Activated T-helper 1 cell treated with anti-CD3 and anti-CD28 coated beads, Interleukin-12 subunit alpha, Interleukin-12 subunit beta, Interleukin-2, Interleukin-4 antibody, amounts not matched to agents 30 ng/mL and 10 ng/mL and 1 ng/mL, durations not matched to agents 14 hours and 24 hours and 36 hours (primary cell): ENCODE measurements at regions not wholly inside any gene's neighbourhood (a gene's known extent, or its start where the extent isn't known, plus 50 kb on each side); places are given as distances from the start of the nearest gene placed in this dataset.

ENCODE experiments used
- DNase-seq: peaks from one replicate; pipeline ENCODE4 v3.0.0; 2021; ENCODE audit warnings: low spot score
- H3K27ac Mint-ChIP-seq: one replicate; pipeline ENCODE4 v1.8.0; 2021; ENCODE audit warnings: mild to moderate bottlenecking, mixed read lengths
- H3K27me3 Mint-ChIP-seq: one replicate; pipeline ENCODE4 v1.8.0; 2022; ENCODE audit warnings: mild to moderate bottlenecking, moderate library complexity, mixed read lengths; ENCODE audit not compliant: insufficient read depth
- H3K36me3 Mint-ChIP-seq: one replicate; pipeline ENCODE4 v1.8.0; 2021; ENCODE audit warnings: low read depth, mixed read lengths
- H3K4me1 Mint-ChIP-seq: one replicate; pipeline ENCODE4 v1.8.0; 2021; ENCODE audit warnings: low read depth, mixed read lengths
- H3K4me3 Mint-ChIP-seq: one replicate; pipeline ENCODE4 v1.8.0; 2021; ENCODE audit warnings: mild to moderate bottlenecking, moderate library complexity, mixed read lengths
- H3K9me3 Mint-ChIP-seq: one replicate; pipeline ENCODE4 v1.8.0; 2021; ENCODE audit warnings: mixed read lengths
- intact Hi-C: fragments of 100-400 bp; cut with micrococcal nuclease; formaldehyde crosslinking; loops from one replicate; pipeline ENCODE4 v1.15.1; 2024

GRCh38 chr16:87131996-87132345 lies 185.2 kb downstream of the C16orf95 start:
- H3K4me3 Mint-ChIP-seq = no peak overlapping the region
- H3K27me3 Mint-ChIP-seq = no peaks in the 10 kb centered on the region
- no peaks in the 10 kb centered on the region for H3K36me3 Mint-ChIP-seq
- no peaks in the 10 kb centered on the region for H3K9me3 Mint-ChIP-seq
- no peak overlapping the region for H3K27ac Mint-ChIP-seq
- H3K4me1 Mint-ChIP-seq = no peaks in the 10 kb centered on the region
- DNase-seq = no peak
- intact Hi-C loops = no loop called here

GRCh38 chr16:87132361-87133014 lies 184.7 kb downstream of the C16orf95 start:
- DNase-seq = no peak
- Mint-ChIP-seq H3K9me3 (no peaks in the 10 kb centered on the region), H3K36me3 (no peaks in the 10 kb centered on the region), H3K27ac (no peak overlapping the region), H3K27me3 (no peaks in the 10 kb centered on the region), H3K4me3 (no peak overlapping the region), H3K4me1 (no peaks in the 10 kb centered on the region)
- intact Hi-C loops = no loop called here

GRCh38 chr16:87133112-87133850 lies 183.9 kb downstream of the C16orf95 start:
- Mint-ChIP-seq H3K27me3 (no peaks in the 10 kb centered on the region), H3K4me3 (no peak overlapping the region), H3K36me3 (no peaks in the 10 kb centered on the region), H3K9me3 (no peaks in the 10 kb centered on the region), H3K27ac (no peak overlapping the region), H3K4me1 (no peaks in the 10 kb centered on the region)
- no peak for DNase-seq
- intact Hi-C loops = no loop called here

- H3K9me3 Mint-ChIP-seq = no peaks in the 10 kb centered on the region
- H3K4me1 Mint-ChIP-seq = no peaks in the 10 kb centered on the region
- H3K4me3 Mint-ChIP-seq = no peak overlapping the region
- no peaks in the 10 kb centered on the region for H3K36me3 Mint-ChIP-seq
- H3K27ac Mint-ChIP-seq = no peak overlapping the region
- DNase-seq = no peak
- intact Hi-C loops = no loop called here
- H3K27me3 Mint-ChIP-seq = no peaks in the 10 kb centered on the region
These were observed 183.1 kb downstream of the C16orf95 start for GRCh38 chr16:87133966-87134627.

- Mint-ChIP-seq H3K4me3 (no peak overlapping the region), H3K9me3 (no peaks in the 10 kb centered on the region), H3K27me3 (no peaks in the 10 kb centered on the region), H3K27ac (no peak overlapping the region), H3K4me1 (no peaks in the 10 kb centered on the region), H3K36me3 (no peaks in the 10 kb centered on the region)
- no peak for DNase-seq
- intact Hi-C loops = no loop called here
These were observed 182.6 kb downstream of the C16orf95 start for GRCh38 chr16:87134628-87134995.

- intact Hi-C loops = no loop called here
- H3K9me3 Mint-ChIP-seq = no peaks in the 10 kb centered on the region
- no peaks in the 10 kb centered on the region for H3K27me3 Mint-ChIP-seq
- H3K4me1 Mint-ChIP-seq = no peaks in the 10 kb centered on the region
- H3K36me3 Mint-ChIP-seq = no peaks in the 10 kb centered on the region
- H3K27ac Mint-ChIP-seq = no peak overlapping the region
- H3K4me3 Mint-ChIP-seq = no peak overlapping the region
- DNase-seq = no peak
These were observed 181.8 kb downstream of the C16orf95 start for GRCh38 chr16:87135246-87136030.

GRCh38 chr16:87138316-87138715 lies 178.9 kb downstream of the C16orf95 start:
- intact Hi-C loops = no loop called here
- no peaks in the 10 kb centered on the region for H3K9me3 Mint-ChIP-seq
- no peaks in the 10 kb centered on the region for H3K36me3 Mint-ChIP-seq

GRCh38 chr16:87138738-87139267 lies 178.4 kb downstream of the C16orf95 start:
- DNase-seq = no peak
- no peaks in the 10 kb centered on the region for H3K9me3 Mint-ChIP-seq
- H3K27ac Mint-ChIP-seq = no peak overlapping the region
- intact Hi-C loops = no loop called here
- H3K4me1 Mint-ChIP-seq = no peaks in the 10 kb centered on the region
- no peaks in the 10 kb centered on the region for H3K36me3 Mint-ChIP-seq
- H3K27me3 Mint-ChIP-seq = no peaks in the 10 kb centered on the region
- H3K4me3 Mint-ChIP-seq = no peak overlapping the region

More at GRCh38 chr16:87138316-87138715, 178.9 kb downstream of the C16orf95 start:
- H3K27me3 Mint-ChIP-seq = no peaks in the 10 kb centered on the region
- no peak overlapping the region for H3K4me3 Mint-ChIP-seq
- no peak for DNase-seq
- no peaks in the 10 kb centered on the region for H3K4me1 Mint-ChIP-seq
- H3K27ac Mint-ChIP-seq = no peak overlapping the region

- Mint-ChIP-seq H3K4me3 (no peak overlapping the region), H3K36me3 (no peaks in the 10 kb centered on the region), H3K27ac (no peak overlapping the region), H3K27me3 (no peaks in the 10 kb centered on the region), H3K9me3 (peaks cover 6% of the 10 kb centered on the region), H3K4me1 (no peaks in the 10 kb centered on the region)
- intact Hi-C loops = no loop called here
- no peak for DNase-seq
These were observed 176.7 kb downstream of the C16orf95 start for GRCh38 chr16:87140211-87141200.

GRCh38 chr16:87141402-87141801 lies 175.8 kb downstream of the C16orf95 start:
- intact Hi-C loops = no loop called here
- DNase-seq = no peak
- no peak overlapping the region for H3K27ac Mint-ChIP-seq
- peaks cover 6% of the 10 kb centered on the region for H3K9me3 Mint-ChIP-seq
- no peaks in the 10 kb centered on the region for H3K27me3 Mint-ChIP-seq
- no peak overlapping the region for H3K4me3 Mint-ChIP-seq
- H3K4me1 Mint-ChIP-seq = no peaks in the 10 kb centered on the region
- H3K36me3 Mint-ChIP-seq = no peaks in the 10 kb centered on the region

- H3K4me3 Mint-ChIP-seq = no peak overlapping the region
- H3K27me3 Mint-ChIP-seq = no peaks in the 10 kb centered on the region
These were observed 173.5 kb downstream of the C16orf95 start for GRCh38 chr16:87143661-87144121.

GRCh38 chr16:87144232-87144631 lies 173.0 kb downstream of the C16orf95 start:
- intact Hi-C loops = no loop called here
- Mint-ChIP-seq H3K36me3 (no peaks in the 10 kb centered on the region), H3K27ac (no peak overlapping the region), H3K4me1 (no peaks in the 10 kb centered on the region), H3K4me3 (no peak overlapping the region), H3K9me3 (peaks cover 24% of the 10 kb centered on the region), H3K27me3 (no peaks in the 10 kb centered on the region)
- no peak for DNase-seq

More at GRCh38 chr16:87143661-87144121, 173.5 kb downstream of the C16orf95 start:
- Mint-ChIP-seq H3K36me3 (no peaks in the 10 kb centered on the region), H3K4me1 (no peaks in the 10 kb centered on the region), H3K9me3 (peaks cover 20% of the 10 kb centered on the region), H3K27ac (no peak overlapping the region)
- no peak for DNase-seq
- intact Hi-C loops = no loop called here
